ENCODE measurements at regions not wholly inside any gene's neighbourhood (a gene's known extent, or its start where the extent isn't known, plus 50 kb on each side); places are given as distances from the start of the nearest gene placed in this dataset.

DNA sequence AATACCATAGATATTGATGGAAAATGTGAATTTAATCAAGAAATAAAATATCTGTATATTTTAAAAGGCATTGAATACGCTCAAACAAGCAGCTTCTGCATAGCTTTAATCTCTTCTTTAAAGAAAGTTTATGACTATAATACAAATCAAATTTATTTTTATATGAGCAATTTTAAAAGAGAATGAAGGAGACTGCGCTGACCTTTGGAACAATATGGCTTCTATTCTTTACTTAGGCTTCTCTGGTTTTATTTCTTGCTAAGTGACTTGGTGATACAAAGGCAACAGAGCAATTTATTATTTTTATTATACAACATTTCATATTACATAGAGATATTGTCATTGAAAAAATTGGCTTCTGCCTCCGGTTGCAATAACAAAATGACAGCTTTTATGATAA is 776.7 kb downstream of the TBC1D32 start:
- TF ChIP-seq, protein P1, sequence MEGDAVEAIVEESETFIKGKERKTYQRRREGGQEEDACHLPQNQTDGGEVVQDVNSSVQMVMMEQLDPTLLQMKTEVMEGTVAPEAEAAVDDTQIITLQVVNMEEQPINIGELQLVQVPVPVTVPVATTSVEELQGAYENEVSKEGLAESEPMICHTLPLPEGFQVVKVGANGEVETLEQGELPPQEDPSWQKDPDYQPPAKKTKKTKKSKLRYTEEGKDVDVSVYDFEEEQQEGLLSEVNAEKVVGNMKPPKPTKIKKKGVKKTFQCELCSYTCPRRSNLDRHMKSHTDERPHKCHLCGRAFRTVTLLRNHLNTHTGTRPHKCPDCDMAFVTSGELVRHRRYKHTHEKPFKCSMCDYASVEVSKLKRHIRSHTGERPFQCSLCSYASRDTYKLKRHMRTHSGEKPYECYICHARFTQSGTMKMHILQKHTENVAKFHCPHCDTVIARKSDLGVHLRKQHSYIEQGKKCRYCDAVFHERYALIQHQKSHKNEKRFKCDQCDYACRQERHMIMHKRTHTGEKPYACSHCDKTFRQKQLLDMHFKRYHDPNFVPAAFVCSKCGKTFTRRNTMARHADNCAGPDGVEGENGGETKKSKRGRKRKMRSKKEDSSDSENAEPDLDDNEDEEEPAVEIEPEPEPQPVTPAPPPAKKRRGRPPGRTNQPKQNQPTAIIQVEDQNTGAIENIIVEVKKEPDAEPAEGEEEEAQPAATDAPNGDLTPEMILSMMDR (conservative IDR thresholded peaks at IDR 0.05; ENCODE audit: low read depth, low read length): no peak
- no peak for TF ChIP-seq EZH2 (IDR thresholded peaks at IDR 0.05; ENCODE audit: borderline replicate concordance, low read depth, low read length, poor library complexity, severe bottlenecking)
